ENCODE measurements at regions not wholly inside any gene's neighbourhood (a gene's known extent, or its start where the extent isn't known, plus 50 kb on each side); places are given as distances from the start of the nearest gene placed in this dataset.

- no peak for DNase-seq
Observed at GRCh38 chrX:69362354-69362753, 141.8 kb upstream of the NALF2 start.

GRCh38 chrX:69361311-69361845, 142.7 kb upstream of the NALF2 start:
- DNase-seq = no peak

DNA sequence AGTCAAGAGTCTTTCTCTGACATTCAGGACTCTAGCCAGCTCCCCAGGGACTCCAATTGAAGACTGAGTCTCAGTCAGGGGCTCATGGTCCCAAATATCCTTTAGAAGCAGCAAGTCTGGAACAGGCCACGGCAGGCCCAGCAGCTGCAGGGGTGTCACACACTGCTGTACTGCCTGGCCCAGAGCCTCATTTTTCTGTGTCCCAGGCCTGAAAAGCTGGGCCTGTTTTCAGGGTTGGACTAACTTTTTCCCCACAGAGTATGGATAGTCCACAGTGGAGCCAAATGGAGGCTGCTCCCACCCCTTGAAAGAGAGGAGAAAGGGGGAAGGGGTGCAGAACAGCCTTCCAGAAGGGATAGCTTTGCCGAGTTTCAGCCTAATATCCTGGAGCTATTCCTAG, 146.8 kb upstream of the NALF2 start:
- DNase-seq = no peak

DNA sequence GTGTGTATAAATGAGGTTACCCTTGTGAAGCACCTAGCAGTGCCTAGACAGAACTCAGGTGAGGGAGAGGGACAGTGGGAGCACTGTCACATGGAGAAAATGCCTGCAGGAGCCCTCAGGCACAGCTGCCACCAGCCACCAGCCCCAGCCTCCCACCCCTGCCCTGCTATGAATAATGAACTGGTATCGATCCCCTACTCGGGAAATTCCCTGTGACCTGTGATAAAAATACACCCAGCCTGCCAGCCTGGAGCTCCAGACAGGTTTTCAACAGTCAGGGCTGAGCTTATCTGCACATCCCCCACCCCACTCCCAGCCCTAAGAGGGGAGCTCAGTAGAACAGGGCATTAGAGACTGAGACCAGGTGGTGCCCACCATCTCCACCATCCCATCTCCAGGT, 159.6 kb upstream of the PJA1 start:
- no peak for DNase-seq

- no peak for DNase-seq
Observed at GRCh38 chrX:69323786-69324720, 158.8 kb upstream of the PJA1 start.

GRCh38 chrX:69321789-69322188, 156.5 kb upstream of the PJA1 start:
- no peak for DNase-seq

DNA sequence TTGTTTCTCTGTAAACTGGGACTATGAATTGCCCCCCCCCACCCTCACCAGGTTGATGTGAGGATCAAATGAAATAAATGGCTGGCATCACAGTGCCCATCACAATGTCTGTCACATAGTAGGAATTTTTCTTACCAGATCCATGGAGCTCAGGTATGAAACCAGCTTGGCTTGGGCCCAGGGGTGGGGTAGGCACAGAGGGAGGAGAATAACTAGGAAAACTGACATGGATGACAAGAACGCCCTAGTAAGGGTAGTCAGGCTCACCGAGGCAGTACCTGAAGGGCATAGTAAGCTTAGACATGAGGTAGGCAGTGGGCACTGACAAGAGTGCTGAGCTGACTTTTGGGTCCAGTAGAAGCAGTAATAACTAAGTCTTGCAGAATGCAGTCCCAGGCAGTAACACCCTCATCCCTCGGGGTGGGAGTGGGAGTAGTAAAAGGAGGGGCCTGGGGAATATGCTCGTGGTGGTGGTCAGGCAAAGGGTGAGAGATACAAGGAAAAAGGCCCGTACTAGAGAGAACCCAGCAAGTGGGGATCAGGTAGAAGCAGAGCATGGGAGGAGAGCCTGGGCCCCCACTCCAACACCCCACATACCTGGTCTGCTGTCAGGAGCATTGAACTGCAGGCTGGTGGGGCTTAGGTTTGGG, 155.9 kb upstream of the PJA1 start:
- DNase-seq = no peak

DNA sequence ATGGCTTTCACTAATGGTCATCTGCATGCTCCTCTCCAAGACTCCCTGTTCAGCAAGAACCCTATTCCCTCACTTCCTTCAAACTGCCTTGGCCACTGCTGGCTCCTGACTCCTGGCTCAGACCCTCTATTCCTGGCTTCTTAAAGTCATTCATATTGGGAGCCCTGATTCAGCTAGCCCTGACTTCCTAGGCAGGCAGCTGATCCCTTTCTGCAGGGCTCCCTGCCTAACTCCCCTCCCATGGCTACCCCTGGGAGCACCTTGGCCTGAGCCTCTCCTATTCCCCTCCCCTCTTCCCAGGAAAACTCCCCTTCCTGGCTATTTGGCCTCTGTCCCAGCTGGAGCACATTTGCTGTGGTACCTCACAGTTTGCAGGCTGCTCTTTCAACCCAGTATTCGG, 154.9 kb upstream of the PJA1 start:
- DNase-seq = no peak

GRCh38 chrX:69319376-69319775, 154.1 kb upstream of the PJA1 start:
- no peak for DNase-seq

GRCh38 chrX:69318651-69319340, 153.5 kb upstream of the PJA1 start:
- no peak for DNase-seq

DNA sequence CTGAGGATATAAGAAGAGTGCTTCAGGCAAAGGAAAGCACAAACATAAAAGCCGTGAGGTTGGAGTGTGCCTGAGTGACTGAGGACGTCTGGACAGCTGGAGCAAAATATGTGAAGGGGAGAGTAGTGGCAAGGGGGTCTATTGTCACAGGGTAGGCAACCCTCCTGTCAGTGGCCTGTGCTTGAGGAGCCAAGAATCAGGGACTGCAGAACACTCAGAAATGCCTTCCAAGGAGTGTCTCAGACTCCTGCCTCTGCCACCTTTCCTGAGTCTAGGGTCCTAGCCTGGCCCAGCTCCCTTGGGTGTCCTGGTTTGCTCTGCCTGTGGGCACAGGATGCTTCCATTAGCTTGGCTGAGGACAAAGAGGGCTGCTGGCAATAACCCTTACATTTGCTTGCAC, 152.5 kb upstream of the PJA1 start:
- DNase-seq = no peak

- no peak for DNase-seq
Observed at GRCh38 chrX:69314436-69315348, 149.4 kb upstream of the PJA1 start.

- no peak for DNase-seq
Observed at GRCh38 chrX:69313617-69314290, 148.5 kb upstream of the PJA1 start.

GRCh38 chrX:69311936-69312670, 146.8 kb upstream of the PJA1 start:
- DNase-seq = no peak

DNA sequence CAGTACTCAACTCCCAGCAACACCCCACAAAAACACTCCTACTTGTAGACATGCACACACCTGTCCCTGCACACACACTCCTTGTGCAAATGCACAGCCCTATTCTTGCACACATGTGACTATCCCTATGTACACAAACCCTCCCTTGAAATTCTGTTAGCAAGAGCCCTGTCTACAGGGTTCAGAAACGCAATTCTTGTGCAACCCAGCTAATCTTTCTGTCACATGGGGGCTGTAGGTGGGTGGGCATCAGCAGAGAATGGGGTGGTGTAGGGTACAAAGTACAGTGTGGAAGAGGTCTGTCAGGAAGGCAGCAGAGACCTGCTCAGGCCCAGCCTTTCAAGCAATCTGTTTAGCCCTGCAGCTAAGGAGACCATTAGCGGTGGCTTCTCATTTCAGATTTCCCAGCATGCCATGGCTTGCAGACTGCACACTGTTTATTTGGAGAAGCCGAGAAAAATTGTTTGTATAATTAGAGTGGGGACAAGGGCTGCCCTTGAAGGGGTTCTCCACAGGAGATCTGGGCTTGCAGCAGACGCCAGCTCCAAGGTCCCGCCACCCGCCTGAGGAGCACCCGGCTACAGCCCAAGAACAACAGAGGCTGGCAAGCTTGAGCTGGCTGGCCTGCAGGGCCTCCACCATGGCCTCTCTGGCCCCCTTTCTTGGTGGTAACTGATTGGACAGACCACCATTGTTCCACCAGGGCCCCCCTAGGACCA, 144.0 kb upstream of the PJA1 start:
- peak; percentile 84 for DNase-seq

- DNase-seq = peak; percentile 23
Observed at GRCh38 chrX:69307756-69308155, 142.5 kb upstream of the PJA1 start.

- DNase-seq = no peak
Observed at GRCh38 chrX:69307029-69307428, 141.8 kb upstream of the PJA1 start.

GRCh38 chrX:69306063-69306404, 140.8 kb upstream of the PJA1 start:
- DNase-seq = no peak

DNA sequence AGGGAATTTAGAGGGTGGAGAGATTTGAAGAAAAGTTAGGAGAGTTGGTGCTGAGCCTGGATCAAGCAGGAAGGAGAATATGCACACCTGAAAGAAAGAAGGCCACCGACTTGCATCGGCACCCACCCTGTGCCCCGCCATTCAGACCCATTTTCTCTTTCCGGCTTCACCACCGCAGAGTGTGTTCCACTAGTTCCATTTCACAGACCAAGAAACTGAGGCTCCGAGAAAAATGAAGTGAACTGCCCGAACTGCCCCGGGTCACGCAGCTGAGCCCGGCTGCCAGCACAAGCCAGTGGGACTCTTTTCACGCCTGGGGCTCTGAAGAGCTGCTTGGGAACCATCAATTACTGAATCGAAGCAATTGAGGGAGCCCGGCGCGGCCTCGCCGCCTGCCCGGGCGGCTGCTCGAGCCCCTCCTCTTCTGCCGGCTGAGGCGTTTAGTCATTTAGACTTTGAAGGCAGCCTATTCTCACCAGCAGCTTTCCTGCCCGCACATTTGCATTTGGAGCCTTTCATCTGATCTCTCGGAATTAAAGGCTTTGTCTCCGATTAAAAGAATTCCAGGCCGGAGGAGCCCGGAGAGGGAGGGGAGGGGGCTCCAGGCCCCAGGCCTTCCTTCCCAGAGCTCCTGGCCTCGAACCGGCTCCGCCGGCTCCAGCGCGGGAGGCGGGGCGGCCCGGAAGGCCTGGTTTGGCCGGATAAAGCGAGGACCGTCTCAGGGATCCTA, 140.2 kb upstream of the PJA1 start:
- no peak for DNase-seq

DNA sequence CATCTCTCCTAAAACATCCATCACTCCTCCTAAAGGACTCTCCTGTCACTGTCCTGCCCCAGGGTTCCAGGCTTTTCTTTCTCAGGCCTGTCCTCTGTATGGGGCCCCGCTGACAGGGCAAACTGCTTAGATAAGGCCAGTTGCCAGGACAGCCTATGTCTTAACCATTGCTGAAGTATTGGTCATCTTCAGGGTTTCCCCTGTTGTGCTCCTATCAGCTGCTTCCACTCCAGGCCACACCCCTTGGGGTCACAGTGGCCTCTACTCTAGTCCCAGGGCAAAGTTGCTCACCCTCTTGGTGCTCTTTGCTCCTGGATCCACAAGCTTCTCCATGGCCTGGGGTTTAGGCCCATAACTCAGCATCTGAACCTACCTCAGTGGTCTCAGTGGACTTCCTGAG, 138.0 kb upstream of the PJA1 start:
- DNase-seq = no peak

Measured in NCI-H1436 treated with DMSO at 0.1 percent for 48 hours (cell line).